Heart left ventricle (tissue), 13 donors: ENCODE measurements at regions not wholly inside any gene's neighbourhood (a gene's known extent, or its start where the extent isn't known, plus 50 kb on each side); places are given as distances from the start of the nearest gene placed in this dataset.

Source experiments
- POLR2A ChIP-seq, 2 donors: fragments of 450-650 bp; IDR thresholded peaks; one replicate each; pipeline ENCODE4 v1.6.1; 2017; ENCODE audit warnings: antibody characterized with exemption in 2 of 2, mild to moderate bottlenecking in 2 of 2, moderate library complexity in 2 of 2
- TF ChIP-seq, protein P1 (sequence below), 12 donors: fragments of 200-600 bp; sonication (generic) in 4 of 12; IDR thresholded peaks; one replicate each; pipeline versions ENCODE4 v1.5.0 to v1.8.0; 2018 to 2022; ENCODE audit warnings: antibody characterized with exemption in 12 of 12, mild to moderate bottlenecking in 5 of 12
- donor health status: ischemic (EF 13 %, LVEDD 7.1; RV severe dilation, severe dysfunction).
- donor health status: DM: no; HTN: yes; CAD: no.
- donor health status: DM: no; HTN: no; CAD: no.
- donor health status: ischemic (EF 25% LVEDD 6.9; RV normal size, moderate dysfunction).
- donor health status: ischemic (EF 25% LVEDD 5.7; RV mildly dilated, moderate dysfunction).
- donor health status: ischemic (EF 35%, LVEDD 5.7; RV mildly dilated, moderate dysfunction).
- donor health status: nonischemic (EF 11% LVEDD 7.7; RV severe dilation, severe dysfunction).
- donor health status: DM: yes; HTN: yes; CAD: no.
- donor health status: PGD.
- donor health status: ischemic (EF 29% LVEDD 5.4; RV normal size, mild dysfunction).
- donor health status: nonischemic (EF 23%, LVEDD 6.1; RV moderate dilation, normal function).

DNA sequence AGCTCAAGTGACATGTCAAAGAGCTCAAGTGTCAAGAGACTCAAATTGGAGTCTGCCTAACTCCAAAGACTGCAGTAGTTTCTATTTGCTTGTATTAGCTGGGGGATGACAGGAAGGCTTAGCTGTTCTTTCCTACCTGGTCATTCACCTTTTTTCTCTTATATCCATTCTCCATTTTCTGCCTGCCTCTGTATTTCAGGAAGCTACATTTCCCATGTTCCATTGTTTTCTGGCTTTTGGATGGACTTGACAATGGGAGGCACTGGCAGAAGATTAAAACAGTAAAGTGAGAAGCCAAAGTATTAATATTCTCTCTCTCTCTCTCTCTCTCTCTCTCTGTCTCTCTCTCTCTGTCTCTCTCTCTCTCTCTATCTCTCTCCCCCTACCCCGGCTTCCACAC is 135.7 kb upstream of the ADAMTS18 start:
- TF ChIP-seq, protein P1, sequence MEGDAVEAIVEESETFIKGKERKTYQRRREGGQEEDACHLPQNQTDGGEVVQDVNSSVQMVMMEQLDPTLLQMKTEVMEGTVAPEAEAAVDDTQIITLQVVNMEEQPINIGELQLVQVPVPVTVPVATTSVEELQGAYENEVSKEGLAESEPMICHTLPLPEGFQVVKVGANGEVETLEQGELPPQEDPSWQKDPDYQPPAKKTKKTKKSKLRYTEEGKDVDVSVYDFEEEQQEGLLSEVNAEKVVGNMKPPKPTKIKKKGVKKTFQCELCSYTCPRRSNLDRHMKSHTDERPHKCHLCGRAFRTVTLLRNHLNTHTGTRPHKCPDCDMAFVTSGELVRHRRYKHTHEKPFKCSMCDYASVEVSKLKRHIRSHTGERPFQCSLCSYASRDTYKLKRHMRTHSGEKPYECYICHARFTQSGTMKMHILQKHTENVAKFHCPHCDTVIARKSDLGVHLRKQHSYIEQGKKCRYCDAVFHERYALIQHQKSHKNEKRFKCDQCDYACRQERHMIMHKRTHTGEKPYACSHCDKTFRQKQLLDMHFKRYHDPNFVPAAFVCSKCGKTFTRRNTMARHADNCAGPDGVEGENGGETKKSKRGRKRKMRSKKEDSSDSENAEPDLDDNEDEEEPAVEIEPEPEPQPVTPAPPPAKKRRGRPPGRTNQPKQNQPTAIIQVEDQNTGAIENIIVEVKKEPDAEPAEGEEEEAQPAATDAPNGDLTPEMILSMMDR (IDR thresholded peaks at IDR 0.05), result no peak
- TF ChIP-seq POLR2A (IDR thresholded peaks at IDR 0.05), result no peak
